ENCODE measurements at regions not wholly inside any gene's neighbourhood (a gene's known extent, or its start where the extent isn't known, plus 50 kb on each side); places are given as distances from the start of the nearest gene placed in this dataset.
"Not testable (repeated sequence)": the region's sequence is repeated elsewhere in the genome, so short reads cannot be mapped to it uniquely, and the experiment has no call there.

DNA sequence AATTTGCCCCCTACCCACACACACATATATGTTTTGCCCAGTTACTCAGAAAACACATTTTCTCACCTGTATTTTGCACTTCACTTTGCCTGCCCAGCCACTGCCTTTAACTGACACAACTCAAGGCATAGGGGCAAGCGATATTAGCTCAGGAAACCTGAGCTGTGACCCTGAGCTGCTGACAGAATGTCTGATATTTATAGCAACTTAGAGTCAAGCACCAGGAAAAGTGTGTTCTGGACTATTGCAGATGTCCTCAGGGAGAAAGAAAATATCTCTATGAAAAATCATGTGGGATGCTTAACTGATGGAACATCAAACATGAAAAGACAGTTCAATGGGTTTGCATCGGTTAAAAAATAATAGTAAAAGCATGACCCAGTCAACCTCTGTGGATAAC is 63.9 kb upstream of the SLC35C1 start:
- no peak overlapping the region for H3K4me3 ChIP-seq
- intact Hi-C loops (cut with DNase I): no loop called here

DNA sequence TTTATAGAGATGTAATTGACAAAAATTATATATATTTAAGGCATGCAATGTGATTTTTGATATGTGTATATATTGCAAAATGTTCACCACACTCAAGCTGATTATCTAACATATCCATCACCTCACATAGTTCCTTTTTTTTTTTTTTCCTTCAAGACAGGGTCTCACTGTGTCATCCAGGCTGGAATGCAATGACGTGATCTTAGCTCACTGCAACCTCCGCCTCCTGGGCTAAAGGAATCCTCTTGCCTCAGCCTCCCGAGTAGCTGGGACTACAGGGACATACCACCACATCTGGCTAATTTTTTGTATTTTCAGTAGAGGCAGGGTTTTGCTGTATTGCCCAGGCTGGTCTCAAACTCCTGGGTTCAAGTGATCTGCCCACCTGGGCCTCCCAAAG is 65.1 kb upstream of the SLC35C1 start:
- ATAC-seq: no peak
- Histone ChIP-seq H3K4me3 (no peak overlapping the region), H3K4me1 (peaks cover 0 to 7% (median 2%) of the 10 kb centered on the region in 4 donors), H3K36me3 (no peaks in the 10 kb centered on the region), H3K27ac (no peak overlapping the region), H3K9me3 (no peaks in the 10 kb centered on the region), H3K27me3 (no peaks in the 10 kb centered on the region)
- DNase-seq: no peak
- intact Hi-C loops (cut with DNase I): no loop called here
- 94% methylated on average over 2 of the region's 3 CpGs for WGBS (ENCODE audit: insufficient coverage, low coverage, low lambda C conversion rate, missing lambda C conversion rate)
- TF ChIP-seq, protein P1, sequence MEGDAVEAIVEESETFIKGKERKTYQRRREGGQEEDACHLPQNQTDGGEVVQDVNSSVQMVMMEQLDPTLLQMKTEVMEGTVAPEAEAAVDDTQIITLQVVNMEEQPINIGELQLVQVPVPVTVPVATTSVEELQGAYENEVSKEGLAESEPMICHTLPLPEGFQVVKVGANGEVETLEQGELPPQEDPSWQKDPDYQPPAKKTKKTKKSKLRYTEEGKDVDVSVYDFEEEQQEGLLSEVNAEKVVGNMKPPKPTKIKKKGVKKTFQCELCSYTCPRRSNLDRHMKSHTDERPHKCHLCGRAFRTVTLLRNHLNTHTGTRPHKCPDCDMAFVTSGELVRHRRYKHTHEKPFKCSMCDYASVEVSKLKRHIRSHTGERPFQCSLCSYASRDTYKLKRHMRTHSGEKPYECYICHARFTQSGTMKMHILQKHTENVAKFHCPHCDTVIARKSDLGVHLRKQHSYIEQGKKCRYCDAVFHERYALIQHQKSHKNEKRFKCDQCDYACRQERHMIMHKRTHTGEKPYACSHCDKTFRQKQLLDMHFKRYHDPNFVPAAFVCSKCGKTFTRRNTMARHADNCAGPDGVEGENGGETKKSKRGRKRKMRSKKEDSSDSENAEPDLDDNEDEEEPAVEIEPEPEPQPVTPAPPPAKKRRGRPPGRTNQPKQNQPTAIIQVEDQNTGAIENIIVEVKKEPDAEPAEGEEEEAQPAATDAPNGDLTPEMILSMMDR (IDR thresholded peaks at IDR 0.05): no peak
- no peak for TF ChIP-seq POLR2A (IDR thresholded peaks at IDR 0.05)

More for the DNA sequence above, 63.9 kb upstream of the SLC35C1 start:
- no peaks in the 10 kb centered on the region for H3K27me3 ChIP-seq
- no peaks in the 10 kb centered on the region for H3K9me3 ChIP-seq
- DNase-seq (no peak), ATAC-seq (no peak)
- 75% methylated on average over 2 of the region's 2 CpGs for WGBS (ENCODE audit: insufficient coverage, low coverage, low lambda C conversion rate, missing lambda C conversion rate)
- TF ChIP-seq, protein P1 (IDR thresholded peaks at IDR 0.05): no peak
- TF ChIP-seq POLR2A (IDR thresholded peaks at IDR 0.05): no peak
- peaks cover 0 to 7% (median 1%) of the 10 kb centered on the region in 4 donors for H3K4me1 ChIP-seq
- no peak overlapping the region for H3K27ac ChIP-seq
- H3K36me3 ChIP-seq: no peaks in the 10 kb centered on the region

DNA sequence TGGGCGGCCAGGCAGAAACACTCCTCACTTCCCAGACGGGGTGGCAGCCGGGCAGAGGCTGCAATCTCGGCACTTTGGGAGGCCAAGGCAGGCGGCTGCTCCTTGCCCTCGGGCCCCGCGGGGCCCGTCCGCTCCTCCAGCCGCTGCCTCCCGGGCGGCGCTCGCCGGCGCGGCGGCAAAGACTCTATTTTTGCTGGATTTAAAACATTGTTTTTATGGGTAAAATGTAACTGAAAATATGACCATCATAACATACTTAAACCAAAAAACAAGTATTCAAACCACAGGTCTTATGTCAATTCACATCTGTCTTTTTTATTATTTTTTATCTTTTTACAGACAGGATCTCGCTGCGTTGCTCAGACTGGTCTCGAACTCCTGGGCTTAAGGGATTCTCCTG is 65.9 kb upstream of the SLC35C1 start:
- intact Hi-C loops (cut with DNase I); DNase-seq; H3K9me3 ChIP-seq; H3K36me3 ChIP-seq; H3K27ac ChIP-seq; ATAC-seq; H3K4me1 ChIP-seq; H3K4me3 ChIP-seq; H3K27me3 ChIP-seq: not testable (repeated sequence)
- 89% methylated on average over 3 of the region's 22 CpGs for WGBS (ENCODE audit: insufficient coverage, low coverage, low lambda C conversion rate, missing lambda C conversion rate)

DNA sequence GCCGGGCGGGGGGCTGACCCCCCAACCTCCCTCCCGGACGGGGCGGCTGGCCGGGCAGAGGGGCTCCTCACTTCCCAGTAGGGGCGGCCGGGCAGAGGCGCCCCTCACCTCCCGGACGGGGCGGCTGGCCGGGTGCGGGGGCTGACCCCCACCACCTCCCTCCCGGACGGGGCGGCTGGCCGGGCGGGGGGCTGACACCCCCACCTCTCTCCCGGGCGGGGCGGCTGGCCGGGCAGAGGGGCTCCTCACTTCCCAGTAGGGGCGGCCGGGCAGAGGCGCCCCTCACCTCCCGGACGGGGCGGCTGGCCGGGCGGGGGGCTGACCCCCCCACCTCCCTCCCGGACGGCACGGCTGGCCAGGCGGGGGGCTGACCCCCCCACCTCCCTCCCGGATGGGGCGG is 66.8 kb upstream of the SLC35C1 start:
- H3K4me3 ChIP-seq; ATAC-seq; H3K27ac ChIP-seq; H3K36me3 ChIP-seq; intact Hi-C loops (cut with DNase I); H3K4me1 ChIP-seq; DNase-seq; H3K27me3 ChIP-seq; H3K9me3 ChIP-seq: not testable (repeated sequence)
- WGBS (ENCODE audit: insufficient coverage, low coverage, low lambda C conversion rate, missing lambda C conversion rate): no CpG with 5 or more reads among the region's 37 CpGs

DNA sequence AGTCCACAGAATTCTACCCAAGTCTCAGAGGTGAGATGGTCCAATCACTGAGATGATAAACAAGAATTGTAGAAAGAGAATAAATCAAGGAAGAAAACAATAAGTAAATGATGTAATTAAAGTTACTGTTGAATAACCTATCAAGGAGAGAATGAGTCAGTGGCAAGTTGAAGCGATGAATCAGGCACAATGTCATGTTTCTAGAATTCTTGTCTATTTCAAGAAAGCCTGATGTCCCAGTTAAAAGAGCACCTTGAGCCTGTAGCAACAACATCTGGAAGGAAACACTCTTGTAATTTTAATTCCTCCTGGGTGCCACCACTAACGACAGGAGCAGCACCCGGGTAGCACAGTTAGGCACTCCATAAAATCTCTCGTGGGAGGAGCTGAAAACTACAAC is 67.9 kb upstream of the SLC35C1 start:
- no peak for ATAC-seq
- H3K4me3 ChIP-seq: no peak overlapping the region
- no peaks in the 10 kb centered on the region for H3K9me3 ChIP-seq
- TF ChIP-seq POLR2A (IDR thresholded peaks at IDR 0.05): no peak
- TF ChIP-seq, protein P1 (IDR thresholded peaks at IDR 0.05): no peak
- peak overlapping the region in 1 of 3 donors; percentile 66 for H3K27ac ChIP-seq
- no peaks in the 10 kb centered on the region for H3K27me3 ChIP-seq
- intact Hi-C loops (cut with DNase I): no loop called here
- 74% methylated on average over 4 of the region's 4 CpGs for WGBS (ENCODE audit: insufficient coverage, low coverage, low lambda C conversion rate, missing lambda C conversion rate)
- no peak for DNase-seq
- H3K4me1 ChIP-seq: peaks cover 0 to 7% (median 2%) of the 10 kb centered on the region in 4 donors
- H3K36me3 ChIP-seq: no peaks in the 10 kb centered on the region

DNA sequence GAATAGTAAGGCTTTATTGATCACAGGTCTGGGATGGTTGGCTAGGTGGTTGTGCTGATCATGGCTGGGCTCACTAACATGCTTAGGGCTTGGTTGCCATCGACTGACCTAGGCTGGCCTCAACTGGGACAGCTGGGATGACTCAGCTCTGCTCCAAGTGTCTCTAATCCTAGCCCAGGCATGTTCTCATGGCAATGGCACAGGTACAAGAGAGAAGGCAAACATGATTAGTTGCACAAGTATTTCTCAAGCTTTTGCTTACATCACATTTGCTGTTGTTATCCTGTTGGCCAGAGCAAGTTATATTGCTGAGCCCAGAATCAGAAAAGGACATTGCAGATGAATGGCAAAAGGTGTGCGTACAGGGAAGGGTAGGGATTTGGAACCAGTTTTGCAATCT is 68.5 kb upstream of the SLC35C1 start:
- Histone ChIP-seq H3K27ac (peak overlapping the region in 1 of 3 donors; percentile 66), H3K27me3 (no peaks in the 10 kb centered on the region), H3K9me3 (no peaks in the 10 kb centered on the region), H3K4me1 (peaks cover 0 to 7% (median 2%) of the 10 kb centered on the region in 4 donors), H3K36me3 (no peaks in the 10 kb centered on the region), H3K4me3 (no peak overlapping the region)
- intact Hi-C loops (cut with DNase I): no loop called here
- TF ChIP-seq POLR2A (IDR thresholded peaks at IDR 0.05): no peak
- TF ChIP-seq, protein P1 (IDR thresholded peaks at IDR 0.05): no peak
- 9% methylated on average over 2 of the region's 2 CpGs for WGBS (ENCODE audit: insufficient coverage, low coverage, low lambda C conversion rate, missing lambda C conversion rate)
- ATAC-seq: peak; percentile 96 to 99 (median 98)
- DNase-seq: peak; percentile 67 to 79 (median 79)
